SJSA1 (cell line): ENCODE measurements at regions not wholly inside any gene's neighbourhood (a gene's known extent, or its start where the extent isn't known, plus 50 kb on each side); places are given as distances from the start of the nearest gene placed in this dataset.

Source experiments
- DNase-seq, 2 experiments: peaks; one replicate each; pipeline ENCODE4 v3.0.0-alpha.2; 2015 to 2020; ENCODE audit warnings: low spot score in 2 of 2, low read depth in 1 of 2
- H3K27ac ChIP-seq: fragments of 250-450 bp; sonication (Bioruptor Pico); 2 replicates; pipeline ENCODE4 v1.5.1; 2020; ENCODE audit warnings: mild to moderate bottlenecking, moderate library complexity
- H3K27me3 ChIP-seq: fragments of 250-450 bp; sonication (Bioruptor Pico); replicated peaks from 2 replicates; pipeline ENCODE4 v1.5.1; 2020; ENCODE audit warnings: mild to moderate bottlenecking, moderate library complexity
- H3K36me3 ChIP-seq: fragments of 250-450 bp; sonication (Bioruptor Pico); 2 replicates; pipeline ENCODE4 v1.5.1; 2020; ENCODE audit warnings: mild to moderate bottlenecking
- H3K4me1 ChIP-seq: fragments of 250-450 bp; sonication (Bioruptor Pico); replicated peaks from 2 replicates; pipeline ENCODE4 v1.6.1; 2021; ENCODE audit warnings: mild to moderate bottlenecking
- H3K4me3 ChIP-seq: fragments of 250-450 bp; sonication (Bioruptor Pico); 2 replicates; pipeline ENCODE4 v1.5.1; 2020; ENCODE audit warnings: mild to moderate bottlenecking
- H3K9me3 ChIP-seq: fragments of 250-450 bp; sonication (Bioruptor Pico); replicated peaks from 2 replicates; pipeline ENCODE4 v1.5.1; 2020; ENCODE audit warnings: mild to moderate bottlenecking

DNA sequence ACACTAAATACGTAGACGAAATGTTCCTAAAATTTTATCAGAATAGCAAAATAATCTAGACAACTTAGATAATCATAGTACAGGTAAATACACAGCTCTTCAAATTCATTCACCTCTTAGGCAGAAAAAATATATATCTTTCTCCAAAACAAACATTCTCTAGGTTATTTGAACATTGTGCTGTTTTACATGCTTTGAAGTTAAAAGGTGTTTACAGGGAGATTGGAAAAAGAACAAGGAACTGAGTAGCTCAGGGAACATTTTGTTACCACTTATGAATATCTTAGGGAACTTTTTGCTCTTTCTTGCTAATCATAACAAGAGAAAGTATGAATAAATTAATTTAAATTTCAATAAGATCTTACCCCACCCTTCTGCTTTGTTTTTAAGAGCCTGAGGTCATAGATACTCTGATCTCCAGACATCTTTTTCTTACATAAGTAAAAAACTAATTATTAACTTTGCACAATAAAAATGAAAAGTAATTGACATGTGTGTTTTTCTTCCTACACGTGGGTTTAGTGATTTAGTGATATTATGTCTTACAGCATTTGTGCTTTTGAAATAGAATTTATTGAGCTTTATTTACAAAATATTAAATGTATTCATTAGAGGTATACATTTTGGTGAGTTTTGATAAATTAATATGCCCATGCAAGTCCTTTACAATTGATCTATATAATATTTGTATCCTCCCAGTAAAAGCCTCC, 1141.4 kb upstream of the EYS start:
- Histone ChIP-seq H3K4me1 (no peaks in the 10 kb centered on the region), H3K27me3 (no peaks in the 10 kb centered on the region), H3K9me3 (0 out of 2 replicates have a peak, but pooled peaks cover 4% of the 10 kb centered on the region), H3K36me3 (no peaks in the 10 kb centered on the region), H3K4me3 (no peak overlapping the region), H3K27ac (no peak overlapping the region)
- DNase-seq = no peak

DNA sequence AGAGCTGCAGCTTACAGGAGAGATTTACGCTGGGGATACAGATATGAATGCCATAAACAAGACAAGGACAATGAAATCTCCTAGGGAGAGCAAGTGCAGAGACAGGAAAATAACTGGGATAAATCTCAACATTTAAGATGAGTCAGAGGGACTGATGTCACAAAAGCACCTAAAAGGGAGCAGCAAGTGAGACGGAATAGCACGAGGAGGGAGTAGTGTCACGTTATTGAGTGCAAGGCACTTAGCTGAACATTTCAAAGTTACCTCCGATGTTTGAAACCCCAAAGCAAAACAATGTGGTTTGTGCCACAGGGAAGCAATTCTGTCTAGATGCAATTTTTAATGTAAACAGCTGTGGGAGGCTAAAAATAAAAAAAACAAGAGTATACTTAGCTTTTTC, 1131.7 kb upstream of the EYS start:
- Histone ChIP-seq H3K9me3 (0 out of 2 replicates have a peak, but pooled peaks cover 3% of the 10 kb centered on the region), H3K4me1 (no peaks in the 10 kb centered on the region), H3K4me3 (no peak overlapping the region), H3K36me3 (no peaks in the 10 kb centered on the region), H3K27me3 (no peaks in the 10 kb centered on the region), H3K27ac (no peak overlapping the region)
- no peak for DNase-seq

- Histone ChIP-seq H3K4me3 (no peak overlapping the region), H3K27ac (no peak overlapping the region), H3K9me3 (no peaks in the 10 kb centered on the region), H3K27me3 (no peaks in the 10 kb centered on the region), H3K36me3 (no peaks in the 10 kb centered on the region), H3K4me1 (no peaks in the 10 kb centered on the region)
- no peak for DNase-seq
Measured at GRCh38 chr6:66825539-66825938, 1118.5 kb upstream of the EYS start.

DNA sequence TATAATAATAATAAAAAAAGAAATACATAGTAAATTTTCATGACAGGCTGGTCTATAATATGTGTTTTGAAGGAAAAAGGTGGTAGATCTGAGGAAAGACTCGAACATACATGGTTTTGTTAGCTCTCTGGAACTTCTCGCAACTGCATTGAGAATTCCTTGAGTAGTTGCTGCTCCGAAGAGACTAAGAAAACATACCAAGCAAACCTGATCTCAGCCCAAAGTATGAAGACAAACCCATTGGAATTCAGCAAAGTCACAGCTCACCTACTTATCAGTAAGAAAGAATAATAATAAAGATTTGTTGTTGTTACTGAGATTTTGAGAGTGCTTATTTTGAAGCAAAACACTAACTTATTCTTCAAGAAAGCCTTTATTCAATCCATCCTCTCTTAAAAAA, 1107.1 kb upstream of the EYS start:
- Histone ChIP-seq H3K4me3 (no peak overlapping the region), H3K36me3 (no peaks in the 10 kb centered on the region), H3K4me1 (no peaks in the 10 kb centered on the region), H3K9me3 (0 out of 2 replicates have a peak, but pooled peaks cover 3% of the 10 kb centered on the region), H3K27me3 (no peaks in the 10 kb centered on the region), H3K27ac (no peak overlapping the region)
- no peak for DNase-seq

DNA sequence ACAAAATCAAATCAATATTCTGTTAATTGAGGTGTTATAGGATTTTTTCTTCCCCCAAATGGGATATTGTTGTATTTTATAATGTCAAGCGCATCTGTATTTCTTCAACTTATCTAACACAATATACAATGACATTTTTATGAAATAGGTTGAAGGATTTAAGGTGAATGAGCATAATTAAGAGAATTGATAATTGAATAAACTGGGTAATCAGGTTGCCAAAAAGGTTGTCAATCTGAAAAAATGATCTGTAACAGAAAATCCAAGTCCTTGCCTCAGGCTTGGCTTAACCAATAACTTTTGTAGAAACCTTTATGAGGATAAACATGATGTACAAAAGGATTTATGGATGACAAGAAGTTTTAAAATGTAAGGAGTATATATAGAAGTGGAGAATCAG, 1101.7 kb upstream of the EYS start:
- H3K36me3 ChIP-seq = no peaks in the 10 kb centered on the region
- no peak overlapping the region for H3K4me3 ChIP-seq
- no peaks in the 10 kb centered on the region for H3K27me3 ChIP-seq
- DNase-seq = no peak
- 0 out of 2 replicates have a peak, but pooled peaks cover 3% of the 10 kb centered on the region for H3K9me3 ChIP-seq
- no peaks in the 10 kb centered on the region for H3K4me1 ChIP-seq
- H3K27ac ChIP-seq = no peak overlapping the region

DNA sequence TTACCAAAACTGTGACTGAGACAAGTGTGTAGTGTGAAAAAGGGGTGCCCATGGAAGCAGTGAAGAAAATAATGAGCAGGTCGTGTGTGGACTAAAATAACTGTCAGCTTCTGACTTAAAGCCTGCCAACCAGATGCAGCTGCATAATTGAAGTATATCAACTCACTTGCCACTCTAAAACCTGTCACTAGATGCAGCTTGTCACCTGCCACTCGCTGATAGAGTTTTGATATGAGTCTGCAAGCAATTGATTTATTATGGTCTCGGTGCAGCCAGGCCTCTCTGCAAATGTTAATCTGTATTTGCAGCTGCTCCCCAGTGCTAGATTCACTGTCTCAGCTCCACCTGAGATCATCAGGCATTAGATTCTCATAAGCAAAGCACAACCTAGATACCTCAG, 1090.0 kb upstream of the EYS start:
- no peaks in the 10 kb centered on the region for H3K36me3 ChIP-seq
- H3K4me1 ChIP-seq = no peaks in the 10 kb centered on the region
- no peak for DNase-seq
- no peaks in the 10 kb centered on the region for H3K27me3 ChIP-seq
- H3K9me3 ChIP-seq = no peaks in the 10 kb centered on the region
- H3K4me3 ChIP-seq = no peak overlapping the region
- no peak overlapping the region for H3K27ac ChIP-seq

GRCh38 chr6:66788579-66788978, 1081.6 kb upstream of the EYS start:
- H3K4me3 ChIP-seq = no peak overlapping the region
- H3K27me3 ChIP-seq = no peaks in the 10 kb centered on the region
- DNase-seq = no peak
- H3K27ac ChIP-seq = no peak overlapping the region
- H3K36me3 ChIP-seq = no peaks in the 10 kb centered on the region
- H3K9me3 ChIP-seq = no peaks in the 10 kb centered on the region
- H3K4me1 ChIP-seq = no peaks in the 10 kb centered on the region

DNA sequence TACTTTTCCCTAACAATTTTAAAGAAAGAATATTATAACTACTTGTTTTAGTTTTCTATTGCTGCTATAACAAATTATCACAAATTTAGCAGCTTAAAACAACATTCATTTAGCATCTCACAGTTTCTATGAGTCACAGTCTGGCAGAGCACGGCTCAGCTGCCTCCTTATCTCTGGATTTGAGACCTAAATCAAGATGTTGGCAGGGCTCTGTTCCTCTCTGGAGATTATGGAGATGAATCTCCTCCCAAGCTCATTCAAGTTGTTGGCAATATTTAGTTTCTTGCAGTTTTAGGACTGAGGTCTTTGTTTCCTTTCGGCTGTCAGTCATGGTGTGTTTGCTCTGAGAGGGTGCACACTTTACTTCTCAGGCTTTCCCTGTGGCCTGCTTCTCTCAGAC, 1065.8 kb upstream of the EYS start:
- no peak overlapping the region for H3K4me3 ChIP-seq
- no peaks in the 10 kb centered on the region; the same call in 1 of the 2 replicates for H3K9me3 ChIP-seq
- H3K27me3 ChIP-seq = no peaks in the 10 kb centered on the region
- no peaks in the 10 kb centered on the region for H3K36me3 ChIP-seq
- no peak for DNase-seq
- H3K4me1 ChIP-seq = no peaks in the 10 kb centered on the region
- H3K27ac ChIP-seq = no peak overlapping the region

- H3K4me3 ChIP-seq = no peak overlapping the region
- H3K4me1 ChIP-seq = no peaks in the 10 kb centered on the region
- H3K27ac ChIP-seq = no peak overlapping the region
- no peak for DNase-seq
- no peaks in the 10 kb centered on the region; the same call in 1 of the 2 replicates for H3K9me3 ChIP-seq
- no peaks in the 10 kb centered on the region for H3K27me3 ChIP-seq
- no peaks in the 10 kb centered on the region for H3K36me3 ChIP-seq
Measured at GRCh38 chr6:66771626-66772025, 1064.6 kb upstream of the EYS start.

DNA sequence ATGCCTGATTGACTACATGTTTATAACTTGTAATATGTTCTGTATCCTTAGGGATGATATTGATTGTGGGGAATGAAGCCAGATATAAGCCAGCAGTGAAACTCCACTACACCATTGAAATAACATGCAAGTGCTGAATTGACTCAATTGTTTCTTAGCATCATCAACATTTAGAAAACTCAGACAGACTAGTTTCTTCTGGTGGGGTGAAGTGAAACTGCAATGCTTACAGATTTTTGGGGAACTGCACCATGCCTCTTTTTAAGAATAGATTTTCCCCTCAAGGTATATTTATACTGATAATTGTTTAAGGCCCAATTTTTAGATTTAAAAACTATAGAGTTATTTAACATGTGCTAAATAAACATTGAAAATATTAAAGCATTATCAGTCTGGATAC, 1044.6 kb upstream of the EYS start:
- DNase-seq = no peak
- no peak overlapping the region for H3K27ac ChIP-seq
- H3K27me3 ChIP-seq = no peaks in the 10 kb centered on the region
- H3K4me1 ChIP-seq = no peaks in the 10 kb centered on the region
- H3K9me3 ChIP-seq = peaks cover 8% of the 10 kb centered on the region
- no peaks in the 10 kb centered on the region for H3K36me3 ChIP-seq
- no peak overlapping the region for H3K4me3 ChIP-seq

- DNase-seq = no peak
- Histone ChIP-seq H3K4me1 (no peaks in the 10 kb centered on the region), H3K27ac (no peak overlapping the region), H3K36me3 (no peaks in the 10 kb centered on the region), H3K4me3 (no peak overlapping the region), H3K9me3 (no peaks in the 10 kb centered on the region), H3K27me3 (no peaks in the 10 kb centered on the region)
Measured at GRCh38 chr6:66740346-66740745, 1033.3 kb upstream of the EYS start.

DNA sequence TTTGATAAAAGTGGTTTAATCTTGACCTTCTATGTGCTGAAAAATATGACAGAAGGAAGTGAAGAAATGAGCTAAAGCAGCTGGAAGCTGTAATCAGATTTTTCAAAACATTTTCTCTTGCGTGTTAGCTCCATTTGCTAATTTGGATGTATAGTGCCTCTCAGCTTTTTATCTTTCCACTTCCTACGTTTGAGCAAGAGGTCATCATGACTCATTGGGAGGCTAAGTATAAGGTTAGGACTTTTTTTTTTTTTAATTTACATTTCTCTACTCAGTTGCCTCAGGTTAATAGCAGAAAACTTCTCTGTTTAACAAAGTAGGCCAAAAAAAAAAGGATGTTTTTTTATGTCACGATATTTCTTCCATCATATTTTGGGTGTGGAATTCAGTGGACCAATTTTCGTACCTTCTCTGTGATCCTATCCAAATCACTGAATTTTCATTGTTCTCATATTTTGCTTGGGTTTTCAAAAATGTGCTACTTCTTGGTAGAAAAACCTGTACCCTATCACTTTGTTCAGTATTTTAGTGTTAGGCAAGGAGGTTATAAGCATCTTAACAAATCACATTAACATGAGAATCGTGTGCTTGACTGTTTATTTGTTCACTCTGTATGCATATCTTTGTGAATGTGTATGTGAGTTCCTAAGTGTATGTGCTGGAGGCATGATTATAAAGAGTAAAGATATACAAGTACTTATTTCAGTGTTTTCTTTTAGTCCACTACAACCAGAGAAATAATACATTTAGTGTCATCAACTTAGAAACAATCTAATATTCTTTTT, 1028.3 kb upstream of the EYS start:
- DNase-seq = no peak
- no peak overlapping the region for H3K4me3 ChIP-seq
- H3K27ac ChIP-seq = no peak overlapping the region
- no peaks in the 10 kb centered on the region for H3K4me1 ChIP-seq
- no peaks in the 10 kb centered on the region for H3K36me3 ChIP-seq
- H3K27me3 ChIP-seq = no peaks in the 10 kb centered on the region
- no peaks in the 10 kb centered on the region for H3K9me3 ChIP-seq

DNA sequence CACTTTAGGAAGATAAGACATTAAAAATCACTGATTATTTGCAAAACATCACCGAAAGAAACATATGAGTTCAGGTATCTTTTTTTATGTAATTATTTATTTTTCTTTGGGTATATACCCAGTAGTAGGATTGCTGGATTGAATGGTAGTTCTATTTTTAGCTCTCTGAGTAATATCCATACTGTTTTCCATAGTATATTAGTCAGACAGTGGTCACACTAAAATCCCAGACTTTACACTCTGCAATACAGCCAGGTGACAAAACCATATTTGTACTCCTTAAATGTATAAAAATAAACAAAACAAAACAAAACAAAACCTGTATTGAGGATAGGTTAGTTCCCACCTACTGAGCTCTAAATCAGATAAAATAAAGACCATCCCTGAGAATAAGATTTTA, 1024.3 kb upstream of the EYS start:
- Histone ChIP-seq H3K27me3 (no peaks in the 10 kb centered on the region), H3K9me3 (no peaks in the 10 kb centered on the region), H3K4me1 (no peaks in the 10 kb centered on the region), H3K4me3 (no peak overlapping the region), H3K36me3 (no peaks in the 10 kb centered on the region), H3K27ac (no peak overlapping the region)
- DNase-seq = no peak

DNA sequence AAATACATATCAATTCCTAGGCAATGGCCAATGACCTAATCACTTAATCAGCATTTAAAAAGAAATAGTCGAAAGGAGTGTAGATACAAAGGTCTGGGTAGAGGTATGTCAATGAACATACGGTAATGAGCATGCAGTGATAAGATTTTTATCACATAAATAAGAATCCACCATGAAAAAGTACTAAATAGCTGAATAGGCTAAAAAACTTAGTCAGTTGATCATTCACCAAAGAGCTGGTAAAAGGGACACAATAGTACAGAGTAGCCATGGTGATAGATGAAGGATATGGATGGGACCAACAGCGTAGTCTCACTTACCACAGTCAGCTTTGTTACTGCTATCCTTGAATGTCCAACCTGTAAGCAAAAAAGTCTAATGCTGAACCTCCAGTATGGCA, 1018.6 kb upstream of the EYS start:
- no peaks in the 10 kb centered on the region for H3K36me3 ChIP-seq
- H3K4me3 ChIP-seq = no peak overlapping the region
- H3K4me1 ChIP-seq = no peaks in the 10 kb centered on the region
- no peaks in the 10 kb centered on the region for H3K27me3 ChIP-seq
- DNase-seq = no peak
- no peaks in the 10 kb centered on the region for H3K9me3 ChIP-seq
- H3K27ac ChIP-seq = no peak overlapping the region
